IMR-90 (cell line): ENCODE measurements at regions not wholly inside any gene's neighbourhood (a gene's known extent, or its start where the extent isn't known, plus 50 kb on each side); places are given as distances from the start of the nearest gene placed in this dataset.

ENCODE experiments used
- ATAC-seq: fragments of 200-7000 bp; cut with Tn5 transposase; 2 replicates; pipeline ENCODE4 v1.9.1; 2020; ENCODE audit warnings: low read depth, mild to moderate bottlenecking, moderate library complexity
- BruUV-seq: library from RNA; stranded (reverse); fragments of 400-500 nt; replicated peaks from 2 replicates; lab custom pipeline; 2021; lab: Mats Ljungman, UMichigan
- CTCF ChIA-PET: fragments of 300-600 bp; formaldehyde crosslinking; extraction: SDS; loops from one replicate; lab custom pipeline; 2021; ENCODE audit warnings: antibody characterized with exemption; lab: Yijun Ruan, JAX
- POLR2A ChIA-PET: fragments of 300-600 bp; sonication (Branson Sonifier 250); formaldehyde crosslinking; loops from one replicate; lab custom pipeline; 2022; ENCODE audit warnings: antibody characterized with exemption; ENCODE audit not compliant: unreplicated experiment; lab: Charles Lee
- DNase-seq: peaks from one replicate; pipeline ENCODE4 v3.0.0; 2013
- H2AFZ ChIP-seq: replicated peaks from 2 replicates; pipeline ENCODE3; 2013; ENCODE audit warnings: low read length, mild to moderate bottlenecking; ENCODE audit not compliant: poor library complexity
- H2AK5ac ChIP-seq: 2 replicates; pipeline ENCODE4 v1.6.1; 2013; ENCODE audit warnings: low read depth, low read length, inconsistent platforms
- H2AK9ac ChIP-seq: replicated peaks from 2 replicates; pipeline ENCODE3; 2013; ENCODE audit warnings: mild to moderate bottlenecking, low read depth, low read length, moderate library complexity; ENCODE audit not compliant: poor library complexity
- H2BK120ac ChIP-seq: 2 replicates; pipeline ENCODE4 v1.6.1; 2013; ENCODE audit warnings: low read depth, low read length, inconsistent platforms
- H2BK15ac ChIP-seq: 3 replicates; pipeline ENCODE4 v1.6.1; 2013; ENCODE audit warnings: low read depth, low read length, inconsistent platforms
- H2BK20ac ChIP-seq: 2 replicates; pipeline ENCODE4 v1.6.1; 2013; ENCODE audit warnings: low read depth, mild to moderate bottlenecking, inconsistent platforms, low read length, moderate library complexity
- H2BK5ac ChIP-seq: 2 replicates; pipeline ENCODE4 v1.6.1; 2013; ENCODE audit warnings: mild to moderate bottlenecking, low read depth, low read length, inconsistent platforms; ENCODE audit not compliant: poor library complexity, severe bottlenecking
- H3K14ac ChIP-seq: replicated peaks from 2 replicates; pipeline ENCODE4 v1.6.1; 2013; ENCODE audit warnings: low read depth, low read length, inconsistent platforms
- H3K18ac ChIP-seq: 2 replicates; pipeline ENCODE4 v1.6.1; 2013; ENCODE audit warnings: low read depth, low read length, control low read depth
- H3K23ac ChIP-seq: 2 replicates; pipeline ENCODE4 v1.6.1; 2013; ENCODE audit warnings: low read depth, low read length, inconsistent platforms
- H3K27ac ChIP-seq: 2 replicates; pipeline ENCODE4 v1.5.1; 2013; ENCODE audit warnings: mild to moderate bottlenecking, control low read depth, low read length; ENCODE audit not compliant: insufficient read depth
- H3K27me3 ChIP-seq: 2 replicates; pipeline ENCODE4 v1.6.1; 2013; ENCODE audit warnings: low read length; ENCODE audit not compliant: control insufficient read depth, insufficient read depth
- H3K36me3 ChIP-seq: 2 replicates; pipeline ENCODE4 v1.6.1; 2013; ENCODE audit warnings: low read length, mixed read lengths; ENCODE audit not compliant: control insufficient read depth, insufficient read depth
- H3K4ac ChIP-seq: 2 replicates; pipeline ENCODE4 v1.6.1; 2013; ENCODE audit warnings: low read depth, low read length, inconsistent platforms
- H3K4me1 ChIP-seq: 2 replicates; pipeline ENCODE4 v1.6.1; 2013; ENCODE audit warnings: low read length, mixed read lengths; ENCODE audit not compliant: control insufficient read depth, insufficient read depth
- H3K4me2 ChIP-seq: 2 replicates; pipeline ENCODE4 v1.6.1; 2013; ENCODE audit warnings: low read depth, mild to moderate bottlenecking, control low read depth, low read length, moderate library complexity
- H3K4me3 ChIP-seq: 2 replicates; pipeline ENCODE4 v1.5.1; 2013; ENCODE audit warnings: low read depth, mild to moderate bottlenecking, control low read depth, low read length, moderate library complexity; ENCODE audit not compliant: insufficient read depth
- H3K56ac ChIP-seq: 2 replicates; pipeline ENCODE4 v1.6.1; 2013; ENCODE audit warnings: low read length, inconsistent platforms; ENCODE audit not compliant: insufficient read depth; ENCODE audit errors: extremely low read depth
- H3K79me1 ChIP-seq, 2 experiments: 2 replicates each; pipeline ENCODE4 v1.6.1; 2013; ENCODE audit warnings: low read length in 2 of 2, inconsistent platforms in 1 of 2, low read depth in 1 of 2
- H3K9ac ChIP-seq: 2 replicates; pipeline ENCODE4 v1.6.1; 2013; ENCODE audit warnings: low read depth, low read length, control low read depth
- H3K9me1 ChIP-seq: 2 replicates; pipeline ENCODE4 v1.6.1; 2013; ENCODE audit warnings: low read length, inconsistent platforms; ENCODE audit not compliant: insufficient read depth
- H3K9me3 ChIP-seq: 2 replicates; pipeline ENCODE4 v1.6.1; 2013; ENCODE audit warnings: low read length; ENCODE audit not compliant: control insufficient read depth, insufficient read depth
- H4K20me1 ChIP-seq: 2 replicates; pipeline ENCODE4 v1.6.1; 2013; ENCODE audit warnings: low read length, inconsistent platforms; ENCODE audit not compliant: insufficient read depth
- H4K5ac ChIP-seq: 2 replicates; pipeline ENCODE4 v1.6.1; 2013; ENCODE audit warnings: mild to moderate bottlenecking, low read depth, low read length, control low read depth
- H4K8ac ChIP-seq, 2 experiments: 2 replicates each; pipeline ENCODE4 v1.6.1; 2013; ENCODE audit warnings: low read depth in 2 of 2, low read length in 2 of 2, control low read depth in 1 of 2, inconsistent platforms in 1 of 2
- H4K91ac ChIP-seq: 2 replicates; pipeline ENCODE4 v1.6.1; 2013; ENCODE audit warnings: low read depth, low read length, inconsistent platforms; ENCODE audit not compliant: insufficient read depth
- ELK1 ChIP-seq: fragments of 150-350 bp; IDR thresholded peaks from 2 replicates; pipeline ENCODE4 v1.6.1; 2016; ENCODE audit warnings: low read depth, mild to moderate bottlenecking, low read length, moderate library complexity, borderline replicate concordance
- RFX5 ChIP-seq: IDR thresholded peaks from 2 replicates; pipeline ENCODE4 v1.8.0; 2012; ENCODE audit warnings: low read depth, mild to moderate bottlenecking, low read length, moderate library complexity
- WGBS, 2 experiments: methylation state at CpG; one replicate each; pipeline versions ENCODE4 v1.1.5 to v1.1.7; 2013; ENCODE audit warnings: missing lambda C conversion rate in 2 of 2; ENCODE audit not compliant: insufficient read length in 1 of 2; ENCODE audit errors: extremely low coverage in 2 of 2; 5-methylcytosine and 5-hydroxymethylcytosine counted together
- dilution Hi-C: fragments of 300-500 bp; cut with HindIII; formaldehyde crosslinking; loops from one replicate; pipeline ENCODE4 v1.14.3; 2018; ENCODE audit warnings: low sequenced_read_pairs; ENCODE audit not compliant: unreplicated experiment
- in situ Hi-C: fragments of 300-500 bp; cut with MboI; formaldehyde crosslinking; loops from 3 replicates; pipeline ENCODE4 v1.14.3; 2019; ENCODE audit warnings: low sequenced_read_pairs, inconsistent platforms, mixed read lengths
- intact Hi-C: fragments of 100-400 bp; cut with micrococcal nuclease; formaldehyde crosslinking; loops from 2 replicates; pipeline ENCODE4 v1.10.0; 2022

- WGBS, 2 experiments, result 20% methylated on average over 1 of the region's 2 CpGs; no CpG with 5 or more reads in 1 of the 2 experiments
- Histone ChIP-seq H2AFZ (no peak overlapping the region), H3K27me3 (no peaks in the 10 kb centered on the region), H2BK15ac (no peak overlapping the region), H3K9ac (no peak overlapping the region), H2AK5ac (no peak overlapping the region), H3K79me1 (no peaks in the 10 kb centered on the region), H2BK120ac (no peak overlapping the region), H3K14ac (no peak overlapping the region), H3K4me2 (no peak overlapping the region), H4K8ac (no peak overlapping the region), H3K56ac (no peak overlapping the region), H2BK5ac (no peak overlapping the region), H3K9me3 (peaks cover 10% of the 10 kb centered on the region), H3K4ac (no peak overlapping the region), H2AK9ac (no peak overlapping the region), H3K4me3 (no peak overlapping the region), H4K20me1 (no peaks in the 10 kb centered on the region), H4K5ac (no peak overlapping the region), H4K91ac (no peak overlapping the region), H3K9me1 (no peaks in the 10 kb centered on the region), H2BK20ac (no peak overlapping the region), H3K4me1 (no peaks in the 10 kb centered on the region), H3K36me3 (no peaks in the 10 kb centered on the region), H3K27ac (no peak overlapping the region), H3K18ac (no peak overlapping the region), H3K23ac (no peak overlapping the region)
- dilution Hi-C loops, result no loop called here
- CTCF ChIA-PET, result no interaction called here
- DNase-seq (no peak), ATAC-seq (no peak)
- intact Hi-C loops, result no loop called here
- POLR2A ChIA-PET, result no interaction called here
- in situ Hi-C loops, result no loop called here
- no TSS peak for BruUV-seq
- TF ChIP-seq ELK1 (no peak), RFX5 (no peak)
Measured at GRCh38 chr6:62645274-62645673, 359.2 kb upstream of the KHDRBS2 start.
